Fibroblast of mammary gland (primary cell): ENCODE measurements at regions not wholly inside any gene's neighbourhood (a gene's known extent, or its start where the extent isn't known, plus 50 kb on each side); places are given as distances from the start of the nearest gene placed in this dataset.

Source experiments
- DNase-seq: peaks from one replicate; pipeline ENCODE4 v3.0.0-alpha.2; 2010; ENCODE audit warnings: low read depth
- H3K4me3 ChIP-seq: 2 replicates; pipeline ENCODE4 v1.5.1; 2011; ENCODE audit warnings: low read depth, mild to moderate bottlenecking, low read length, moderate library complexity; ENCODE audit not compliant: control insufficient read depth
- TF ChIP-seq, protein P1 (sequence below): conservative IDR thresholded peaks from 2 replicates; pipeline ENCODE4 v1.5.1; 2011; ENCODE audit warnings: low read depth, low read length, inconsistent platforms; ENCODE audit not compliant: control insufficient read depth, insufficient read depth

DNA sequence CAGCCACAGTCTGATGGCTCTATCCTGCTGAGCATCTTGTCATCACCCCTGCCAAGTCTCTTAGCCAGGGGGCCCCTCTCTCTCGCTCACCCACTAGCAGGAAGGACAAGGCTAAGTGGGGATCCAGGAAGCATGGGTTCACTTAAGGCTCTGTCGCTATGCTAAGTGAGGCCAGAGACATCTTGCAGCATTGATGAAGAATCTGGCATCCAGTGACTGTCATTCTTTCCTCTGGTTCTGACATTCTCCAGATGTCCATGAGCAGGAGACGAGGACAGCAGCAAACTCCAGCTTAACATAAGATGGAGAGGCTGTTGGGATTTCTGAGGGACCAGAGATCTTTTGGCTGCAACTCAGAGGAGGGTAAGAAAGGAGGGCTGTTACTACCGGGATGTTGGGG lies 230.2 kb downstream of the TSHZ3 start:
- DNase-seq: no peak
- no peak overlapping the region for H3K4me3 ChIP-seq
- TF ChIP-seq, protein P1, sequence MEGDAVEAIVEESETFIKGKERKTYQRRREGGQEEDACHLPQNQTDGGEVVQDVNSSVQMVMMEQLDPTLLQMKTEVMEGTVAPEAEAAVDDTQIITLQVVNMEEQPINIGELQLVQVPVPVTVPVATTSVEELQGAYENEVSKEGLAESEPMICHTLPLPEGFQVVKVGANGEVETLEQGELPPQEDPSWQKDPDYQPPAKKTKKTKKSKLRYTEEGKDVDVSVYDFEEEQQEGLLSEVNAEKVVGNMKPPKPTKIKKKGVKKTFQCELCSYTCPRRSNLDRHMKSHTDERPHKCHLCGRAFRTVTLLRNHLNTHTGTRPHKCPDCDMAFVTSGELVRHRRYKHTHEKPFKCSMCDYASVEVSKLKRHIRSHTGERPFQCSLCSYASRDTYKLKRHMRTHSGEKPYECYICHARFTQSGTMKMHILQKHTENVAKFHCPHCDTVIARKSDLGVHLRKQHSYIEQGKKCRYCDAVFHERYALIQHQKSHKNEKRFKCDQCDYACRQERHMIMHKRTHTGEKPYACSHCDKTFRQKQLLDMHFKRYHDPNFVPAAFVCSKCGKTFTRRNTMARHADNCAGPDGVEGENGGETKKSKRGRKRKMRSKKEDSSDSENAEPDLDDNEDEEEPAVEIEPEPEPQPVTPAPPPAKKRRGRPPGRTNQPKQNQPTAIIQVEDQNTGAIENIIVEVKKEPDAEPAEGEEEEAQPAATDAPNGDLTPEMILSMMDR: no peak

DNA sequence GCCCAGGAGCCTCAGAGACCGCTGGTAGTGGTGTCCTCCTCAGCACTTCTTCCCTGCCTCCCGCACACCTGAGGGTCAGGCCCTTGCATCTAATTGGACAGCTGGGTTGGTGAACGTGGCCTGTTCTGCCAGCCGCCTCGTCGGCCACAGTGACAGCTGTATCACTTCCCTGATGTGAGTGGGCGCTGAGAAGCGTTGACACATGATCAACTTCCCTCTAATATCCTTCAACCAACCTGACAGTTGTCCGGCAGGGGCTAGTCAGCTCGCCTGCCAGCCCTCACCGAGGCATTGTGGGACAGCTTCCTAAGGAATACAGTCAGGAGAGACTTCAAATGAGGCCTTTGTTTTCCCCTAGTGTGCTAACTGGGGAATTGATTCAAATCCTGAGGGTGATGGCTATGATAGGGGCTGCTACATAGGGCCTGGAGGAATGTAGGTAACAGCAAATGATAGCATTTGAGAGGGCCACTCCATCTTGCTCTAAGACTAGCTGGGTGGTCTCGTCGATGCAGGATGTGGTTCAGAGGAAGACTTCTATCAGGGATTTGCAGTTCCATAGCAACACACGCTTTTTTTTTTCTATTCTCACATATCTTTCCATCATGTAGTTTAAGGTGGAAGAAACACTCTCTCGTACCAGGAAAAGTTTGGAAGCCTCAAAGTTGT lies 230.8 kb downstream of the TSHZ3 start:
- H3K4me3 ChIP-seq: no peak overlapping the region
- no peak for DNase-seq
- TF ChIP-seq, protein P1: no peak

DNA sequence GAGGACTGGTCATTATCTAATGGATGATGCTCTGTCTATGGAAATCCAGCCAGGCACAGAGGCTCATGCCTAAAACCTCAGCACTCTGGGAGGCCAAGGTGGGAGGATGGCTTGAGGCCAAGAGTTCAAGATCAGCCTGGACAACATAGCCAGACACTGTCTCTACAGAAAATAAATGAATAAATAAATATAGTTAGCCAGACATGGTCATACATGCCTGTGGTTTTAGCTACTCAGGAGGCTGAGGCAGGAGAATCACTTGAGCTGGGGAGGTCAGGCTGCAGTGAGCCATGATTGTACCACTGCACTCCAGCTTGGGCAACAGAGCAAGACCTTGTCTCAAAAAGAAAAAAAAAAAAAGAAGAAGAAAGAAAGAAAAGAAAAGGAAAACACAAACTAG lies 234.7 kb downstream of the TSHZ3 start:
- H3K4me3 ChIP-seq: no peak overlapping the region
- no peak for DNase-seq
- TF ChIP-seq, protein P1: no peak

DNA sequence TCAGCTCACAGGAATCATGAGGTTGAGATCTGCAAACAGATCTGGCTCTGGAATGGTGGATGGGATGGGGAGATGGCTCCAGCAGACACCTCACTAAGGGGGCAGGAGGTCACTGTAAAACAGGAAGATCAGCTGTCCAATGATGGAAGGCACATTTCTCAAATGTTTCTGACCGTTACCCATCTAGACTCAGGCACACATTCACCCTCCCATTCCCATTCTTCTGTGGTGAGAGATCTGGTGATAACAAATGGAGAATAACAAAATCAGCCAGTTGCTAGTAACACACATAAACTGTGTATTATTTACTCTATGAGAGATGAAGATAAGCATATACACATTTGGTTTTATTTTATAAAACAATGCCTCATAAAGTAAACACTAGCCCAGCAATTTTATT lies 235.9 kb downstream of the TSHZ3 start:
- H3K4me3 ChIP-seq: no peak overlapping the region
- DNase-seq: no peak
- TF ChIP-seq, protein P1: no peak

DNA sequence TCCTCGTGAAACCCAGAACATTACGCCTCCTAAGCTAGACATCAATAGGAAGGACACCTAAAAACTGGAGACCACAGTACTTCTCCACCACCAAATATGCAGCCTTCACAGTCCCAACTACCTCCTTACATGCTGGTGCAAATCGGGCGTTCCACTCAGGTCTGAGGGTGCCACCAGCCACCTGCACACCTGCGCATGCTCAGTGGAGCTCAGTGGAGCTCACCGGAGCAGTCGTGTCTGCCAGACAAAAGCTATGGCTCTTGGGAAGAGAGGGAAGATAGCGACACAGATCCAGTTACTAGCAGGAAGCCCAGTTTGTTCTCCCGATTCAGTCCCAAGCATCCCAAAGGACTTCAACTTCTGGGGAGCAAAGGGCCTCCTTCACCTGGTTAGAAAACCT lies 237.1 kb downstream of the TSHZ3 start:
- TF ChIP-seq, protein P1: no peak
- no peak for DNase-seq
- H3K4me3 ChIP-seq: no peak overlapping the region

DNA sequence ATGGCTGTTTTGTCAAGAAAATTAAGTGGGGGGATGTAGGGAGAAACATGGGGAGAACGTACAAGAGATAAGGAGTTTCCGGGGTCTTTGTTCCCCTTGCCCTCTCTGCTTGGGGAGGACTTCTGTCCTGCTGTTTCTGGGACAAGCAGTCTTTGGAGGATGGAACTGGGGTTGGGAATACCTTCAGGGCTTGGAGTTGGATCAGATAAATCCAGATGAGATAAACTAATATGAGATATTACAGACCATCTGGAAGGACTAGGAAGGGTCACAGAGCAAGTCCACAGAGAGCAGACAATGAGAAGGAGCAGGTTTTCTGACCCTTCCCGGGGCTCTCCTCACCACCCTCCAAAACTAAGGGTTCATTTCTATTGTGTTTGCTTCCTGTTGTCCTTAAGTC lies 237.5 kb downstream of the TSHZ3 start:
- TF ChIP-seq, protein P1: no peak
- H3K4me3 ChIP-seq: no peak overlapping the region
- DNase-seq: no peak

DNA sequence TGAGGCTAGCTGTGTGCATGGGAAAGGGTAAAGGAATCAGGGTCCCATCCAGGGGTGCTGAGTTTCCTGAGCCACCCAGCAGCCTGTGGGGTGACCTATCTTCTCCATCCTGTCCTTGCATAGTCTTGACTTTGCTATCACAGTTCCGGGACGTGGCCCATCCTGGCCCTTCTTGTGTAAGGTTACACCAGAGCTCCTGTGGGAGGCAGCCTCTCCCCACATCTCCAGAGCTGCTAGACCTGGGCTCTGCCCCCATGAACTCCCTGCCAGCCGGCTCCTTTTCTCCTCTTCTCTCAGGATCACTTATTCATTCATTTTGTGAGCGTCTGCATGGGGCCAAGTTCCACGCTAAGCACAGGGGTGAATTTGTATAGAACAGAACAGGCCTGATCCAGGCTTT lies 238.9 kb downstream of the TSHZ3 start:
- peak; percentile 68 for DNase-seq
- TF ChIP-seq, protein P1: peak; percentile 55
- no peak overlapping the region for H3K4me3 ChIP-seq
